Heart right ventricle (tissue), 16 donors: ENCODE measurements at regions not wholly inside any gene's neighbourhood (a gene's known extent, or its start where the extent isn't known, plus 50 kb on each side); places are given as distances from the start of the nearest gene placed in this dataset.

Experiments
- ATAC-seq, 8 donors: fragments of 200-7000 bp; cut with Tn5 transposase; one replicate each; pipeline ENCODE4 v1.9.1; 2020; ENCODE audit warnings: mild to moderate bottlenecking in 8 of 8, moderate library complexity in 8 of 8, moderate number of reproducible peaks in 1 of 8
- DNase-seq, 2 donors: peaks; one replicate each; pipeline ENCODE4 v3.0.0-alpha.2; 2020
- H3K27ac ChIP-seq, 10 donors: fragments of 200-600 bp; sonication (generic) in 2 of 10; one replicate each; pipeline versions ENCODE4 v1.5.0 to v1.8.0; 2020 to 2022; ENCODE audit warnings: mild to moderate bottlenecking in 3 of 10
- H3K27me3 ChIP-seq, 7 donors: fragments of 200-600 bp; one replicate each; pipeline ENCODE4 v1.8.0; 2021 to 2022; ENCODE audit warnings: mild to moderate bottlenecking in 2 of 7
- H3K36me3 ChIP-seq, 9 donors: fragments of 200-600 bp; sonication (generic) in 1 of 9; one replicate each; pipeline versions ENCODE4 v1.5.0 to v1.8.0; 2020 to 2022; ENCODE audit warnings: mild to moderate bottlenecking in 2 of 9
- H3K4me1 ChIP-seq, 9 donors: fragments of 200-600 bp; sonication (generic) in 1 of 9; one replicate each; pipeline versions ENCODE4 v1.5.0 to v1.8.0; 2020 to 2022; ENCODE audit warnings: mild to moderate bottlenecking in 4 of 9
- H3K4me3 ChIP-seq, 10 donors: fragments of 200-600 bp; sonication (generic) in 2 of 10; one replicate each; pipeline versions ENCODE4 v1.5.0 to v1.8.0; 2020 to 2022; ENCODE audit warnings: mild to moderate bottlenecking in 7 of 10, moderate library complexity in 2 of 10
- H3K9me3 ChIP-seq, 11 donors: fragments of 200-600 bp in 10 of 11; sonication (generic) in 2 of 11; one replicate each; pipeline versions ENCODE4 v1.5.0 to v1.8.0; 2013 to 2022; ENCODE audit warnings: mild to moderate bottlenecking in 2 of 11, control low read depth in 1 of 11, moderate library complexity in 1 of 11
- CTCF ChIP-seq, 9 donors: fragments of 200-600 bp; sonication (generic) in 2 of 9; IDR thresholded peaks; one replicate each; pipeline versions ENCODE4 v1.5.0 to v1.8.0; 2021 to 2022; ENCODE audit warnings: antibody characterized with exemption in 9 of 9, mild to moderate bottlenecking in 5 of 9, moderate library complexity in 1 of 9
- WGBS, 2 donors: extraction: QIAGEN DNeasy Blood & Tissue Kit; methylation state at CpG; one replicate each; pipeline ENCODE4 v1.1.7; 2013; ENCODE audit warnings: inconsistent platforms in 1 of 2; 5-methylcytosine and 5-hydroxymethylcytosine counted together
- intact Hi-C, 10 donors: fragments of 100-400 bp; cut with DNase I; formaldehyde crosslinking; loops; one replicate each; pipeline versions ENCODE4 v1.11.1 to v1.14.2; 2022
- donor health status: Arrhythmogenic right ventricular cardiomyopathy.
- donor health status: ischemic (EF 13 %, LVEDD 7.1; RV severe dilation, severe dysfunction).
- donor health status: healthy with polysubstance abuse.
- donor health status: DM: no; HTN: yes; CAD: no.
- donor health status: DM: no; HTN: no; CAD: no.
- donor health status: ischemic (EF 25% LVEDD 6.9; RV normal size, moderate dysfunction).
- donor health status: ischemic (EF 25% LVEDD 5.7; RV mildly dilated, moderate dysfunction).
- donor health status: healthy.
- donor health status: DM: yes; HTN: yes; CAD: no.
- donor health status: Ischemic cardiomyopathy.
- donor health status: ischemic (EF 35%, LVEDD 5.7; RV mildly dilated, moderate dysfunction).
- donor health status: nonischemic (EF 11% LVEDD 7.7; RV severe dilation, severe dysfunction).
- donor health status: DM: yes; HTN: yes; CAD: no.
- donor health status: PGD.
- donor health status: ischemic (EF 29% LVEDD 5.4; RV normal size, mild dysfunction).
- donor health status: nonischemic (EF 23%, LVEDD 6.1; RV moderate dilation, normal function).

- no peak for ATAC-seq
- no peak overlapping the region for H3K4me3 ChIP-seq
- intact Hi-C loops = no loop called here
- H3K9me3 ChIP-seq = no peaks in the 10 kb centered on the region
- no peak for TF ChIP-seq CTCF (IDR thresholded peaks at IDR 0.05)
- H3K4me1 ChIP-seq = no peaks in the 10 kb centered on the region
- no peak overlapping the region for H3K27ac ChIP-seq
- DNase-seq = no peak
- H3K27me3 ChIP-seq = peaks cover 0 to 91% (median 35%) of the 10 kb centered on the region in 7 donors
- WGBS, 2 donors = 85 to 94% methylated on average over 10 of the region's 10 CpGs
- no peaks in the 10 kb centered on the region for H3K36me3 ChIP-seq
Measured at GRCh38 chr10:121690152-121690848, 92.1 kb upstream of the FGFR2 start.

DNA sequence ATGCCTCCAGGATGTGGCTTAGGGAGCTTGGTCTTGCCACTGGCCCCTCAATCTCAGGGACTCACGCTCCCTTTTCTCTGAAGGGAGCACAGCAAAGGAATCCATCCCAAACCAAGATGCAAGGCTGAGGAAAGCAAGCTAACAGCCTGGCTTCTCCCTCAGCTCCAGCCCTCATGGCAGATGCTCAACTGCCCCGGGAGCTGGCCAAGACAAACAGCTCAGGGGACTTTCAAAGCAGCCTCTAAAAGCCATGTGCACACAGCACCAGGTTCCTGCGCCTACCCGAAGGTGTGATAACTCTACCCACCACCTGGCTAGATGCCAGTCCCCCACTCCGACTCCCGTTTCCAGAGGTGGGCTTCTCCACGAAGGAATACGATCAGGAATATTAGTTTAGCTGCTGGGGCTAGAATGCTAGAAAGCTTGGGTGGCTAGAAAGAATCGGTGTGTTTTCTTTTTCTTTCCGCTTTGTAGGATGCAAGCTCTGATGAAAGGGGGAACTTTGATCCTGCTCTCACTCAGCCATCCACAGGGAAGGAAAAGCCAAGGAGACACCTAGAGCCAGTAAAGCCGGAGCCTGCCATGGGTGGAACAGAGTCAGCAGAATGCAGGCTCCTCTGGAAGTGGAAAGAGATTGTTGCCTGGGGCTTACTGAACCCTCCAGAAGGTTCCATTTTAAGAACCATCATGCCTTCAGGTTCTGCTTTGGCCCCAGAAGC, 89.0 kb upstream of the FGFR2 start:
- TF ChIP-seq CTCF (IDR thresholded peaks at IDR 0.05) = no peak
- Histone ChIP-seq H3K9me3 (no peaks in the 10 kb centered on the region), H3K27ac (no peak overlapping the region), H3K4me1 (no peaks in the 10 kb centered on the region), H3K36me3 (no peaks in the 10 kb centered on the region), H3K4me3 (no peak overlapping the region), H3K27me3 (peaks cover 0 to 67% (median 34%) of the 10 kb centered on the region in 7 donors)
- ATAC-seq = peak in 1 of 8 donors; percentile 42
- DNase-seq = peak; percentile 12 to 17
- WGBS, 2 donors = 66 to 71% methylated on average over 11 of the region's 11 CpGs
- intact Hi-C loops = no loop called here

DNA sequence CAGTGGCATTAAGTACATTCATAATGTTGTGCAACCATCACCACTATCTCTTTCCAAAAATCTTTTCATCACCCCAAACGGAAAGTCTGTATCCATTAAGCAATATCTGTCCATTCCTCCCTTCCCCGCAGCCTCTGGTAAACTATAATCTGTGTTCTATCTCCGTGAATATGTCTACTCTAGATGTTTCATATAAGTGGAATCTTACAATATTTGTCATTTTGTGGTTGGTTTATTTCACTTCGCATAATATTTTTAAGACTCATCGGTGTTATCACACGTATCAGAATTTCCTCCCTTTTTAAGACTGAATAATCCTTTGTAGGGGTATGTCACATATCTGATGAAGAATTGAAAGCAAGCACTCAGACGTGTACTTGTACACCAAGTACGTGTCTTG, 86.0 kb upstream of the FGFR2 start:
- H3K9me3 ChIP-seq = peaks cover 0 to 3% (median 0%) of the 10 kb centered on the region in 11 donors
- WGBS, 2 donors = 87 to 92% methylated on average over 8 of the region's 8 CpGs
- H3K4me1 ChIP-seq = no peaks in the 10 kb centered on the region
- intact Hi-C loops = no loop called here
- H3K27me3 ChIP-seq = peaks cover 0 to 40% (median 15%) of the 10 kb centered on the region in 7 donors
- H3K36me3 ChIP-seq = no peaks in the 10 kb centered on the region
- ATAC-seq = no peak
- H3K4me3 ChIP-seq = no peak overlapping the region
- no peak for DNase-seq
- no peak for TF ChIP-seq CTCF (IDR thresholded peaks at IDR 0.05)
- no peak overlapping the region for H3K27ac ChIP-seq

DNA sequence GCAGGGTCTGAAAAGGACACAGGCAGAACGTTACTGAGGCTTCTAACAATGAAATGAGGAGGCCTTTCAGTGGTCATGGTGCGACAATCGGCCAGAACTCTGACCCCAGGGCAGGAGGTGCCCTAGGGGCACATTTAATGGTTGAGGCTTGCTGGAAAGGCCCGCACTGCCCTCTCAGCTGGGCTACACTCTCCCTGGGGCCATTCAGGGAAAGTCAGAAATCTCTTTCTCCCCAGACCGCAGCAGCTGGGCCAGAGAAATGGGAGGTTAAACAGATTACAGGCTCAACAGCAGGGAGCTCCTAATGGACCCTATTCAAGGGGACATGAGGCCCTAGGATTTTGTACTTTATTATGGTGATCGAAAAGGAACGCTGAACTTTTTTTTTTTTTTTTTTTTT, 85.6 kb upstream of the FGFR2 start:
- 86 to 88% methylated on average over 7 of the region's 7 CpGs for WGBS, 2 donors
- H3K27me3 ChIP-seq = peaks cover 0 to 39% (median 15%) of the 10 kb centered on the region in 7 donors

More for the DNA sequence above, 85.6 kb upstream of the FGFR2 start:
- intact Hi-C loops = no loop called here
- DNase-seq = no peak
- no peak overlapping the region for H3K4me3 ChIP-seq
- H3K9me3 ChIP-seq = peaks cover 0 to 7% (median 0%) of the 10 kb centered on the region in 11 donors
- no peak for TF ChIP-seq CTCF (IDR thresholded peaks at IDR 0.05)
- H3K4me1 ChIP-seq = no peaks in the 10 kb centered on the region
- no peak overlapping the region for H3K27ac ChIP-seq
- H3K36me3 ChIP-seq = no peaks in the 10 kb centered on the region
- ATAC-seq = no peak
